ENCODE measurements at regions not wholly inside any gene's neighbourhood (a gene's known extent, or its start where the extent isn't known, plus 50 kb on each side); places are given as distances from the start of the nearest gene placed in this dataset.

DNA sequence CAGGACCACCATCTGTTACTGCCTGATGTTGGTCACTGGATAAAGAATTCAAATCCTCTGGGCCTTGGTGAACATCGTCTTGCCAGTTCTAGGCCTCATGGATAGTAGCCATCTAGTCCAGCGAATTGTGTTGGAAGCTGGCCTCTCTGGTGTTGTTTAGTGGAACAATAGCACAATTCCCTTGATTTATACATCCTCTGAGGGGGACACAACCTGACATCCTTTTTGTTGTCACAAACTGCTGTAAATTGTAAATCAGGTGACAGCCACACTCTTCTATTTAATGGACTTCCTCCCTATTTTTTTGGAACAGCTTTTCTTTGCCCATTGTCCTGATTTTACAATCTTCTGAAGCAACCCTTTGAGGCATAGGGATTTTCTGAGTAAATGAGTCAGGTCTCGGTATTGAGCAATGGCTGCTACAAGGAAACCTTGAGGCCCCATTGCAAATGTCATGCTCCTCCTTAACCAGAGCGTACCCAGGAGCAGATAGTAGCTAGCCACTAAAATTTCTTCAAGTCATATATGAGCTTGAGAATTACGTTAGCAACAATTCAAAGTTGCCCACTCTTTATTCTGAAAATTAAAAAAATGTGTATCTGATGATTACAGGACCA is 263.3 kb downstream of the COG6 start:
- no peak overlapping the region for H3K4me3 Mint-ChIP-seq
- Histone ChIP-seq H3K4me3 (ENCODE audit: low read length) (no peak overlapping the region), H3K4me1 (ENCODE audit: insufficient read depth, low read length) (no peaks in the 10 kb centered on the region), H3K27ac (ENCODE audit: low read depth in 1 of 2, low read length in 2 of 2) (no peak overlapping the region), H3K36me3 (ENCODE audit: insufficient read depth, low read length) (no peaks in the 10 kb centered on the region), H3K9me3 (ENCODE audit: control insufficient read depth in 1 of 2, insufficient read depth in 1 of 2, low read length in 2 of 2) (no peaks in the 10 kb centered on the region), H3K27me3 (ENCODE audit: control insufficient read depth in 1 of 2, insufficient read depth in 2 of 2, low read length in 2 of 2) (no peaks in the 10 kb centered on the region)
- no peaks in the 10 kb centered on the region for H3K27me3 Mint-ChIP-seq
- ChIA-PET CTCF (no interaction called here), POLR2A (interaction anchor here (0.6 kb wide), 1 partner anchor 875 kb away, joined by 4 read pairs; no protein-coding TSS in a partner anchor)
- DNase-seq: no peak
- no peaks in the 10 kb centered on the region for H3K4me1 Mint-ChIP-seq (ENCODE audit: low read depth)
- ATAC-seq (ENCODE audit: poor library complexity): no peak
- peaks cover 4% of the 10 kb centered on the region for H3K9me3 Mint-ChIP-seq
- intact Hi-C loops (cut with DNase I, micrococcal nuclease): no loop called here
- H3K36me3 Mint-ChIP-seq (ENCODE audit: low read depth): no peaks in the 10 kb centered on the region
- H3K27ac Mint-ChIP-seq: no peak overlapping the region
- TF ChIP-seq, protein P1, sequence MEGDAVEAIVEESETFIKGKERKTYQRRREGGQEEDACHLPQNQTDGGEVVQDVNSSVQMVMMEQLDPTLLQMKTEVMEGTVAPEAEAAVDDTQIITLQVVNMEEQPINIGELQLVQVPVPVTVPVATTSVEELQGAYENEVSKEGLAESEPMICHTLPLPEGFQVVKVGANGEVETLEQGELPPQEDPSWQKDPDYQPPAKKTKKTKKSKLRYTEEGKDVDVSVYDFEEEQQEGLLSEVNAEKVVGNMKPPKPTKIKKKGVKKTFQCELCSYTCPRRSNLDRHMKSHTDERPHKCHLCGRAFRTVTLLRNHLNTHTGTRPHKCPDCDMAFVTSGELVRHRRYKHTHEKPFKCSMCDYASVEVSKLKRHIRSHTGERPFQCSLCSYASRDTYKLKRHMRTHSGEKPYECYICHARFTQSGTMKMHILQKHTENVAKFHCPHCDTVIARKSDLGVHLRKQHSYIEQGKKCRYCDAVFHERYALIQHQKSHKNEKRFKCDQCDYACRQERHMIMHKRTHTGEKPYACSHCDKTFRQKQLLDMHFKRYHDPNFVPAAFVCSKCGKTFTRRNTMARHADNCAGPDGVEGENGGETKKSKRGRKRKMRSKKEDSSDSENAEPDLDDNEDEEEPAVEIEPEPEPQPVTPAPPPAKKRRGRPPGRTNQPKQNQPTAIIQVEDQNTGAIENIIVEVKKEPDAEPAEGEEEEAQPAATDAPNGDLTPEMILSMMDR (IDR thresholded peaks at IDR 0.05): no peak

DNA sequence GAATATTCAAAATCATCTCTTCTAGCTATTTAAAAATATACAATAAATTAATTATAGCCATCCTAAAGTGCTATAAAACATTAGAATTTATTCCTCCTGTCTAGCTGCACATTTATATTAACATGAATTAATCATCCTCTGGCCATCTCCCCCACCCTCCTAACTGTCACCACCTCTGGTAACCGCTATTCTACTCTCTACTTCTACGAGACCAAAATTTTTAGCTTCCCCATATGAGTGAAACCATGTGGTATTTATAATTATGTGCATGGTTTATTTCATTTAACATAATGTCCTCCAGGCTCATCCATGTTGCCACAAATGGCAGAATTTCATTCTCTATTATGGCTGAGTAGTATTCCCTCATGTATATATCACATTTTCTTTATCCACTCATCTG is 265.2 kb downstream of the COG6 start:
- Mint-ChIP-seq H3K27me3 (no peaks in the 10 kb centered on the region), H3K4me1 (ENCODE audit: low read depth) (no peaks in the 10 kb centered on the region), H3K27ac (no peak overlapping the region), H3K9me3 (peaks cover 14% of the 10 kb centered on the region), H3K36me3 (ENCODE audit: low read depth) (no peaks in the 10 kb centered on the region), H3K4me3 (no peak overlapping the region)
- DNase-seq (no peak), ATAC-seq (ENCODE audit: poor library complexity) (no peak)
- Histone ChIP-seq H3K9me3 (ENCODE audit: control insufficient read depth in 1 of 2, insufficient read depth in 1 of 2, low read length in 2 of 2) (no peaks in the 10 kb centered on the region), H3K27ac (ENCODE audit: low read depth in 1 of 2, low read length in 2 of 2) (no peak overlapping the region), H3K4me1 (ENCODE audit: insufficient read depth, low read length) (no peaks in the 10 kb centered on the region), H3K36me3 (ENCODE audit: insufficient read depth, low read length) (no peaks in the 10 kb centered on the region), H3K27me3 (ENCODE audit: control insufficient read depth in 1 of 2, insufficient read depth in 2 of 2, low read length in 2 of 2) (no peaks in the 10 kb centered on the region), H3K4me3 (ENCODE audit: low read length) (no peak overlapping the region)
- ChIA-PET POLR2A (no interaction called here), CTCF (no interaction called here)
- intact Hi-C loops (cut with DNase I, micrococcal nuclease): no loop called here
- TF ChIP-seq, protein P1 (IDR thresholded peaks at IDR 0.05): no peak

DNA sequence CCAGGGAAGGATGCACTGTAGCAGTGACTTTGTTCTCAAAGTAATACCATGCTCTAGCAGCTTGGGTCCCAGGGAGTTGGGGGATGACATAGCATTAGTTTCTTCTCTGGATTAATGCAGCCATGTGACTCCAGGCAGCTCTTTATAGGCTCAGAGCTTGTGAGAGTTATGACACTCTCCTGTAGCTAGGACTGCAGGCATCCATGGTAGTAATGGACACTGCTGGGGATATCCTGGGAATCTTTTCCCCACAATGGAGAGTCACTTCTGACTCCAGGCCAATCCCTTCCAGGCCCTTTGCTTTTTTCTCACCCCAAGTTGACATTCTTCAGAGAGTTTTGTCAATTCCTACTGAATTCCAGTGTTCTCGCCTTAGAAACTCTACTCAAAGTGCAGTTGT is 270.9 kb downstream of the COG6 start:
- Histone ChIP-seq H3K27ac (ENCODE audit: low read depth in 1 of 2, low read length in 2 of 2) (no peak overlapping the region), H3K4me3 (ENCODE audit: low read length) (no peak overlapping the region), H3K27me3 (ENCODE audit: control insufficient read depth in 1 of 2, insufficient read depth in 2 of 2, low read length in 2 of 2) (peaks cover 0 to 3% of the 10 kb centered on the region in 2 experiments), H3K4me1 (ENCODE audit: insufficient read depth, low read length) (no peaks in the 10 kb centered on the region), H3K36me3 (ENCODE audit: insufficient read depth, low read length) (no peaks in the 10 kb centered on the region), H3K9me3 (ENCODE audit: control insufficient read depth in 1 of 2, insufficient read depth in 1 of 2, low read length in 2 of 2) (peaks cover 0 to 5% of the 10 kb centered on the region in 2 experiments)
- DNase-seq: no peak
- H3K36me3 Mint-ChIP-seq (ENCODE audit: low read depth): no peaks in the 10 kb centered on the region
- intact Hi-C loops (cut with DNase I, micrococcal nuclease): no loop called here
- TF ChIP-seq, protein P1 (IDR thresholded peaks at IDR 0.05): no peak
- ChIA-PET POLR2A (no interaction called here), CTCF (no interaction called here)
- H3K9me3 Mint-ChIP-seq: peaks cover 14% of the 10 kb centered on the region
- no peak for ATAC-seq (ENCODE audit: poor library complexity)
- no peak overlapping the region for H3K27ac Mint-ChIP-seq
- H3K27me3 Mint-ChIP-seq: no peaks in the 10 kb centered on the region
- no peak overlapping the region for H3K4me3 Mint-ChIP-seq
- peaks cover 15% of the 10 kb centered on the region for H3K4me1 Mint-ChIP-seq (ENCODE audit: low read depth)
